ENCODE measurements at regions not wholly inside any gene's neighbourhood (a gene's known extent, or its start where the extent isn't known, plus 50 kb on each side); places are given as distances from the start of the nearest gene placed in this dataset.

DNA sequence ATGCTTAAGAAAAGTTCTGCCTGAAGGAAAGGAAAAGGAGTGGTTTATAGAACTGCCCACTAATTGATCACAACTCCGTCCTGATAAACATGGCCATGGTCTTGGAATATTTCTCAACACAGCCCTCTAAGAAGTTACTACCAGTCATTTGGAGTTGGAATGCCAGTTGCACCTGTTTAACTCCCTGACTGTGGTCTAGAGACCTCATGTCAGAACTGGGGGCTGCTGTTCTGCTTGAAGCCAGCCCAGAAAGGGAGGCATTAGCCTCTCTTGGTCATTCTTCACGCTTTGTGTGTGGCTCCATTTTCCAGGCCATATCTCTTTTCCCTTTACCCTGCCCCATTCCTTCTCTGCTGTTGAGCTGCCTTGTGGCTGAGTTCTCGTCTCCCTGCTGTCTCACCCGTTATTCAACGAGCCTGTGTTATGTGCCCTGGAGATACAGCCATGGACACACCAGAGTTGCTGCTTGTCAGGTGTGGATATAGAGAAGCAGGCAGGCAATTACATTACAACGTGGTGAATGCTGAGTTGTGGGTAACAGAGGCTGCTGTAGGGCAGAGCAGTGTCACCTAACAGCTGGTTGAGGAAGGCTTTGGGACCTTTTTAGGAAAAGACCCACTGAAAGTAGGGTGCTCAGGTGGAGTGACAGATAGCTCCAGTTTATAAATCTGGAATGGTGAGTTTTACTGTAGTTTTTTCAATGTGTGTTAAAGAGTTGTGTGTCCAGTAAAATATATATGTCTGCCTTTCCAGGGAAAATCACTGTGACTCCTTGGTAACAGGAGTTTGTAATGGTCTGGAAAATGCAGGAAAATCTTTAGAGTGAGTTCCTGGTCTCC is 137.0 kb upstream of the IPO9 start:
- Histone ChIP-seq H3K27me3 (ENCODE audit: control insufficient read depth, insufficient read depth, low read length) (no peaks in the 10 kb centered on the region), H3K9me3 (ENCODE audit: control insufficient read depth, insufficient read depth, low read depth, low read length) (no peaks in the 10 kb centered on the region), H3K4me3 (ENCODE audit: low read depth in 2 of 2, low read length in 2 of 2) (no peak overlapping the region), H3K27ac (ENCODE audit: low read length) (no peak overlapping the region), H3K36me3 (ENCODE audit: control insufficient read depth, insufficient read depth, low read length) (no peaks in the 10 kb centered on the region), H3K4me1 (ENCODE audit: control insufficient read depth, insufficient read depth, low read length) (peaks cover 6% of the 10 kb centered on the region; the same call in 1 of the 2 replicates)
- ChIA-PET CTCF (no interaction called here), POLR2A (no interaction called here)
- intact Hi-C loops (cut with micrococcal nuclease; ENCODE audit: unreplicated experiment): no loop called here
- TF ChIP-seq, protein P1, sequence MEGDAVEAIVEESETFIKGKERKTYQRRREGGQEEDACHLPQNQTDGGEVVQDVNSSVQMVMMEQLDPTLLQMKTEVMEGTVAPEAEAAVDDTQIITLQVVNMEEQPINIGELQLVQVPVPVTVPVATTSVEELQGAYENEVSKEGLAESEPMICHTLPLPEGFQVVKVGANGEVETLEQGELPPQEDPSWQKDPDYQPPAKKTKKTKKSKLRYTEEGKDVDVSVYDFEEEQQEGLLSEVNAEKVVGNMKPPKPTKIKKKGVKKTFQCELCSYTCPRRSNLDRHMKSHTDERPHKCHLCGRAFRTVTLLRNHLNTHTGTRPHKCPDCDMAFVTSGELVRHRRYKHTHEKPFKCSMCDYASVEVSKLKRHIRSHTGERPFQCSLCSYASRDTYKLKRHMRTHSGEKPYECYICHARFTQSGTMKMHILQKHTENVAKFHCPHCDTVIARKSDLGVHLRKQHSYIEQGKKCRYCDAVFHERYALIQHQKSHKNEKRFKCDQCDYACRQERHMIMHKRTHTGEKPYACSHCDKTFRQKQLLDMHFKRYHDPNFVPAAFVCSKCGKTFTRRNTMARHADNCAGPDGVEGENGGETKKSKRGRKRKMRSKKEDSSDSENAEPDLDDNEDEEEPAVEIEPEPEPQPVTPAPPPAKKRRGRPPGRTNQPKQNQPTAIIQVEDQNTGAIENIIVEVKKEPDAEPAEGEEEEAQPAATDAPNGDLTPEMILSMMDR (IDR thresholded peaks at IDR 0.05): no peak
- no TSS peak for BruUV-seq (replicated peaks)
- no peak for ATAC-seq
- in situ Hi-C loops (cut with HindIII; ENCODE audit: low pct_unique_long_range_greater_than_20kb, low sequenced_read_pairs): no loop called here
- DNase-seq (ENCODE audit: low read depth, low spot score): no peak

DNA sequence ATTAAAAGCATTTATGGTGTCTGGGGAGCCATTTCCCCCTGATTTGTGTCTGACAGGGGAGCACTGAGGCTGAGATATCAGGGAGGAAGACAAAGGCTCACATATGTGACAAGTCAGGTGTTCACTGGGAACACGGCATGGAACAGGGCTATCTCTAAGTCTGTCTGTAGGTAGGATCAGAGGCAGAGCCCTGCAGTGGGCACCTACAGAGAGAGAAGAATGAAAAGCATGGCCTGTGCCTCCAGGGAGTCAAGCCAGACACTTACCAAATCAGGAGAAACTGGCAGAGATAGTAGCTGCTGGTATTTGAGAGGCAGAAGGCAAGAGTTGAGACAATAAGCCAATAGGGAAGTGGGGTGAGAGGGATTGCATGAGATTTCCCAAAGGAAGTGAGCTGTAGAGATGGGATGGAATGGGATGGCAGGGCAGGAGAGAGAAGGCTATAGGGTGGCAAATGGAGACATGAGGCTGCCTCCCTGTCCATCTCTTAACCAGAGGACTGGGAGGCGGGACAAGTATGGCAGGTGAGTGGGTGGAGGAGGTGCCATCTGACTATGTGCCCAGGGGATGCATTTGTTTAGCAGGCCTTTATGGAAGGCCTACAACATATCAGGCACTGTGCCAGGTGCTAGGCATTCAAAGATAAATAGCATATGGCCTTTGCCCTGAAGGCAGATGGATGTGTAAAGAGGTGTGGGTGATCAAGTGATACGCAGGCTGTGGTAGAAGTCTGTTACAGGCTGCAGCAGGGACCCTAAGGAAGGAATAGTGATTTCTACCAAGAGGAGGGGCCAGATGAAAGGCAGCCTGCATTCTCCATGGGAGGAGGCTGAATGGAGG is 136.2 kb upstream of the IPO9 start:
- Histone ChIP-seq H3K27me3 (ENCODE audit: control insufficient read depth, insufficient read depth, low read length) (no peaks in the 10 kb centered on the region), H3K27ac (ENCODE audit: low read length) (no peak overlapping the region), H3K4me1 (ENCODE audit: control insufficient read depth, insufficient read depth, low read length) (peaks cover 6% of the 10 kb centered on the region; the same call in 1 of the 2 replicates), H3K9me3 (ENCODE audit: control insufficient read depth, insufficient read depth, low read depth, low read length) (no peaks in the 10 kb centered on the region), H3K4me3 (ENCODE audit: low read depth in 2 of 2, low read length in 2 of 2) (no peak overlapping the region), H3K36me3 (ENCODE audit: control insufficient read depth, insufficient read depth, low read length) (no peaks in the 10 kb centered on the region)
- intact Hi-C loops (cut with micrococcal nuclease; ENCODE audit: unreplicated experiment): no loop called here
- CTCF ChIA-PET: no interaction called here
- in situ Hi-C loops (cut with HindIII; ENCODE audit: low pct_unique_long_range_greater_than_20kb, low sequenced_read_pairs): no loop called here
- POLR2A ChIA-PET: no interaction called here
- DNase-seq (ENCODE audit: low read depth, low spot score): no peak
- no peak for ATAC-seq
- BruUV-seq (replicated peaks): no TSS peak
- TF ChIP-seq TCF7L2 (IDR thresholded peaks at IDR 0.05; ENCODE audit: low read depth, low read length): no peak
- TF ChIP-seq, protein P1 (IDR thresholded peaks at IDR 0.05): no peak

DNA sequence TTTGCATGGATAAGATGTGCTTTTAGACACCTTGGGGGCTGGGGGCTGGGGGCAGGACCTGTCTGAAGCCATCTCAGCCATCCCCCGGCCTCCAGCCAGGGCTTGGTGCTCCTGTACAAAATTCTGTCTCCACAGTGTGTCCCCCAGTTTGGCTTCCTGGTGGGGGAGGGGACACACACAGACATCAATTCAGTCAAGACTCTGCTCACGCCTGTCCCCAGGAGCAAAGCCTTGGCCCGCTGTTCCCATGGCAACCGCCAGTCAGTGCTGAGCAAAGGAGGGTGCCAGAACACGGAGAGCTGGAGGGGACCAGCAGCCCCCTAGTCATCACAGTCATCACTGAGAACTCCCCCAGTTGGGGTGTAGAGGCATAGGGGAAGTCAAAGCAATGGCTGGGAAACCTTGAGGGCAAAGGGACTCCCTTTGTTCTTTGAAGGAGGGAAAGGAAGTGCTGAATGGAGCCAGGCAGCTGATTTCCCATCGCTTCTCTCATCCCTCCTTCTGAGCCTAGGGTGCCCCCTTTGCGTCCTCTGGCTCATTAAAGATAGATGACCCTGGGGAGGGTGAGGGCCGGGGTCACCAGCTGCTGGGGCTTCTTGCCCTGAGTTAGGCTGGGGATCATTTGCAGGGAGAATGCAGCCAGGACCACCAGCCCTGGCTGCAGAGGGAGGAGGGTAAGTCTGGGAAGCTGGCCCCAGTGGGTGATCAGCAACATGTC is 134.9 kb upstream of the IPO9 start:
- no peak for TF ChIP-seq SIN3A (IDR thresholded peaks at IDR 0.05; ENCODE audit: borderline replicate concordance, insufficient read depth, low read depth, low read length)
- TF ChIP-seq, protein P1 (IDR thresholded peaks at IDR 0.05): no peak
- TF ChIP-seq, protein P2, sequence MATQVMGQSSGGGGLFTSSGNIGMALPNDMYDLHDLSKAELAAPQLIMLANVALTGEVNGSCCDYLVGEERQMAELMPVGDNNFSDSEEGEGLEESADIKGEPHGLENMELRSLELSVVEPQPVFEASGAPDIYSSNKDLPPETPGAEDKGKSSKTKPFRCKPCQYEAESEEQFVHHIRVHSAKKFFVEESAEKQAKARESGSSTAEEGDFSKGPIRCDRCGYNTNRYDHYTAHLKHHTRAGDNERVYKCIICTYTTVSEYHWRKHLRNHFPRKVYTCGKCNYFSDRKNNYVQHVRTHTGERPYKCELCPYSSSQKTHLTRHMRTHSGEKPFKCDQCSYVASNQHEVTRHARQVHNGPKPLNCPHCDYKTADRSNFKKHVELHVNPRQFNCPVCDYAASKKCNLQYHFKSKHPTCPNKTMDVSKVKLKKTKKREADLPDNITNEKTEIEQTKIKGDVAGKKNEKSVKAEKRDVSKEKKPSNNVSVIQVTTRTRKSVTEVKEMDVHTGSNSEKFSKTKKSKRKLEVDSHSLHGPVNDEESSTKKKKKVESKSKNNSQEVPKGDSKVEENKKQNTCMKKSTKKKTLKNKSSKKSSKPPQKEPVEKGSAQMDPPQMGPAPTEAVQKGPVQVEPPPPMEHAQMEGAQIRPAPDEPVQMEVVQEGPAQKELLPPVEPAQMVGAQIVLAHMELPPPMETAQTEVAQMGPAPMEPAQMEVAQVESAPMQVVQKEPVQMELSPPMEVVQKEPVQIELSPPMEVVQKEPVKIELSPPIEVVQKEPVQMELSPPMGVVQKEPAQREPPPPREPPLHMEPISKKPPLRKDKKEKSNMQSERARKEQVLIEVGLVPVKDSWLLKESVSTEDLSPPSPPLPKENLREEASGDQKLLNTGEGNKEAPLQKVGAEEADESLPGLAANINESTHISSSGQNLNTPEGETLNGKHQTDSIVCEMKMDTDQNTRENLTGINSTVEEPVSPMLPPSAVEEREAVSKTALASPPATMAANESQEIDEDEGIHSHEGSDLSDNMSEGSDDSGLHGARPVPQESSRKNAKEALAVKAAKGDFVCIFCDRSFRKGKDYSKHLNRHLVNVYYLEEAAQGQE (IDR thresholded peaks at IDR 0.05; ENCODE audit: insufficient read depth in 1 of 2, low read depth in 2 of 2, low read length in 1 of 2): no peak
- no peak for TF ChIP-seq POLR2AphosphoS5 (IDR thresholded peaks at IDR 0.05; ENCODE audit: low read depth, low read length)
- ChIA-PET CTCF (interaction anchor here (0.5 to 0.7 kb wide), 2 partner anchors 107 to 346 kb away, joined by 3 to 6 read pairs; no protein-coding TSS in a partner anchor), POLR2A (no interaction called here)
- H3K9me3 ChIP-seq (ENCODE audit: control insufficient read depth, insufficient read depth, low read depth, low read length): no peaks in the 10 kb centered on the region
- H3K36me3 ChIP-seq (ENCODE audit: control insufficient read depth, insufficient read depth, low read length): no peaks in the 10 kb centered on the region
- intact Hi-C loops (cut with micrococcal nuclease; ENCODE audit: unreplicated experiment): no loop called here
- no peaks in the 10 kb centered on the region for H3K27me3 ChIP-seq (ENCODE audit: control insufficient read depth, insufficient read depth, low read length)
- ATAC-seq (no peak), DNase-seq (ENCODE audit: low read depth, low spot score) (no peak)
- in situ Hi-C loops (cut with HindIII; ENCODE audit: low pct_unique_long_range_greater_than_20kb, low sequenced_read_pairs): no loop called here
- BruUV-seq (replicated peaks): no TSS peak
- H3K4me1 ChIP-seq (ENCODE audit: control insufficient read depth, insufficient read depth, low read length): peaks cover 6% of the 10 kb centered on the region; the same call in 1 of the 2 replicates
- no peak overlapping the region for H3K27ac ChIP-seq (ENCODE audit: low read length)
- no peak overlapping the region for H3K4me3 ChIP-seq (ENCODE audit: low read depth in 2 of 2, low read length in 2 of 2)
